Endothelial cell of umbilical vein (primary cell): ENCODE measurements at regions not wholly inside any gene's neighbourhood (a gene's known extent, or its start where the extent isn't known, plus 50 kb on each side); places are given as distances from the start of the nearest gene placed in this dataset.

Experiments used
- BruUV-seq: library from RNA; stranded (reverse); fragments of 400-500 nt; replicated peaks from 2 replicates; lab custom pipeline; 2021; lab: Mats Ljungman, UMichigan
- CTCF ChIA-PET: fragments of 300-600, 350-600 bp; sonication (Branson Sonifier 250); formaldehyde crosslinking; loops from one replicate; lab custom pipeline; 2021; ENCODE audit warnings: antibody characterized with exemption, inconsistent platforms; lab: Charles Lee
- POLR2A ChIA-PET: fragments of 300-600, 350-600 bp; sonication (Branson Sonifier 250); formaldehyde crosslinking; loops from one replicate; lab custom pipeline; 2021; ENCODE audit warnings: antibody characterized with exemption, inconsistent platforms; lab: Charles Lee
- DNase-seq: peaks from one replicate; pipeline ENCODE4 v3.0.0-alpha.2; 2011; ENCODE audit warnings: low read depth, low spot score
- FAIRE-seq: peaks from 2 replicates; lab custom pipeline; 2011; peaks lifted over from hg19 to GRCh38; lab: Jason Lieb, UNC
- H2AFZ ChIP-seq: 2 replicates; pipeline ENCODE4 v1.6.0; 2012; ENCODE audit warnings: low read depth, low read length, control low read depth, inconsistent platforms
- H3K27ac ChIP-seq: 2 replicates; pipeline ENCODE4 v1.5.1; 2011; ENCODE audit warnings: low read depth, mild to moderate bottlenecking, control low read depth, low read length, moderate library complexity; ENCODE audit not compliant: insufficient read depth
- H3K27me3 ChIP-seq, 2 experiments: 2 replicates each; pipeline versions ENCODE4 v1.6.0 to v1.6.1; 2011; ENCODE audit warnings: low read length in 2 of 2, mixed read lengths in 1 of 2; ENCODE audit not compliant: control insufficient read depth in 2 of 2, insufficient read depth in 2 of 2
- H3K36me3 ChIP-seq, 2 experiments: 2 replicates in 1 of 2; 3 replicates in 1 of 2; pipeline ENCODE4 v1.5.1; 2011; ENCODE audit warnings: low read length in 2 of 2, mild to moderate bottlenecking in 1 of 2, moderate library complexity in 1 of 2; ENCODE audit not compliant: control insufficient read depth in 2 of 2, insufficient read depth in 2 of 2; ENCODE audit errors: extremely low read depth in 1 of 2
- H3K4me1 ChIP-seq: 3 replicates; pipeline ENCODE4 v1.5.1; 2011; ENCODE audit warnings: mild to moderate bottlenecking, low read length; ENCODE audit not compliant: control insufficient read depth, insufficient read depth; ENCODE audit errors: extremely low read depth
- H3K4me2 ChIP-seq: 2 replicates; pipeline ENCODE4 v1.6.1; 2011; ENCODE audit warnings: low read length, control low read depth, mixed read lengths; ENCODE audit not compliant: insufficient read depth
- H3K4me3 ChIP-seq, 3 experiments: fragments of 200-600 bp in 1 of 3; sonication (generic), shearing (Covaris generic) in 1 of 3; replicated peaks in 1 of 3; 2 replicates each; pipeline ENCODE4 v1.5.1; 2011 to 2016; ENCODE audit warnings: control low read depth in 3 of 3, low read length in 3 of 3, mild to moderate bottlenecking in 2 of 3, inconsistent platforms in 1 of 3, low read depth in 1 of 3, moderate library complexity in 1 of 3; ENCODE audit not compliant: insufficient read depth in 1 of 3
- H3K79me2 ChIP-seq: 2 replicates; pipeline ENCODE4 v1.6.0; 2012; ENCODE audit warnings: low read length, inconsistent platforms; ENCODE audit not compliant: control insufficient read depth, insufficient read depth
- H3K9ac ChIP-seq: replicated peaks from 2 replicates; pipeline ENCODE3; 2011; ENCODE audit warnings: low read length, control low read depth; ENCODE audit not compliant: insufficient read depth; ENCODE audit errors: extremely low read depth
- H3K9me1 ChIP-seq: replicated peaks from 3 replicates; pipeline ENCODE4 v1.6.0; 2011; ENCODE audit warnings: mild to moderate bottlenecking, low read length; ENCODE audit not compliant: control insufficient read depth, insufficient read depth; ENCODE audit errors: extremely low read depth
- H3K9me3 ChIP-seq: replicated peaks from 2 replicates; pipeline ENCODE4 v1.5.1; 2012; ENCODE audit warnings: low read length, inconsistent platforms; ENCODE audit not compliant: control insufficient read depth, insufficient read depth
- H4K20me1 ChIP-seq: replicated peaks from 2 replicates; pipeline ENCODE3; 2011; ENCODE audit warnings: mild to moderate bottlenecking, low read length; ENCODE audit not compliant: control insufficient read depth, insufficient read depth; ENCODE audit errors: extremely low read depth
- CTCF ChIP-seq, 2 donors: IDR thresholded peaks; 1 replicate in 1 of 2; 2 replicates in 1 of 2; pipeline ENCODE4 v1.5.1; 2011; ENCODE audit warnings: low read length in 2 of 2, mild to moderate bottlenecking in 2 of 2, moderate library complexity in 2 of 2, control low read depth in 1 of 2, inconsistent platforms in 1 of 2, low read depth in 1 of 2; ENCODE audit not compliant: insufficient read depth in 1 of 2; ENCODE audit errors: extremely low read depth in 1 of 2
- EZH2 ChIP-seq: IDR thresholded peaks from 2 replicates; pipeline ENCODE4 v1.6.1; 2012; ENCODE audit warnings: borderline replicate concordance, low read depth, mild to moderate bottlenecking, moderate library complexity, low read length, inconsistent platforms; ENCODE audit not compliant: severe bottlenecking
- FOS ChIP-seq: IDR thresholded peaks from 2 replicates; pipeline ENCODE4 v1.6.1; 2011; ENCODE audit warnings: mild to moderate bottlenecking, low read length, moderate library complexity, borderline replicate concordance; ENCODE audit not compliant: insufficient read depth
- GATA2 ChIP-seq: IDR thresholded peaks from 2 replicates; pipeline ENCODE4 v1.7.0; 2011; ENCODE audit warnings: low read depth, mild to moderate bottlenecking, moderate library complexity, mixed read lengths, low read length; ENCODE audit not compliant: insufficient read length, insufficient read depth
- MAX ChIP-seq: IDR thresholded peaks from 2 replicates; pipeline ENCODE4 v1.6.1; 2011; ENCODE audit not compliant: insufficient read depth, insufficient read length
- MYC ChIP-seq: IDR thresholded peaks from one replicate; pipeline ENCODE4 v1.6.1; 2011; ENCODE audit warnings: mild to moderate bottlenecking, low read depth, low read length
- POLR2A ChIP-seq: IDR thresholded peaks from 2 replicates; pipeline ENCODE4 v1.6.1; 2012; ENCODE audit warnings: low read depth, mild to moderate bottlenecking, control low read depth, low read length
- POLR2AphosphoS5 ChIP-seq: IDR thresholded peaks from 2 replicates; pipeline ENCODE4 v1.6.1; 2012; ENCODE audit warnings: low read depth, mild to moderate bottlenecking, control low read depth, low read length, moderate library complexity; ENCODE audit not compliant: insufficient read depth
- dilution Hi-C: fragments of 300-500 bp; cut with MboI; formaldehyde crosslinking; loops from one replicate; pipeline ENCODE4 v1.15.0; 2019; ENCODE audit warnings: low sequenced_read_pairs; ENCODE audit not compliant: extremely low pct_ligation_motif_present
- intact Hi-C: fragments of 100-400 bp; cut with micrococcal nuclease; formaldehyde crosslinking; loops from one replicate; pipeline ENCODE4 v1.10.0; 2022

GRCh38 chr2:176969642-176970359 is 242.8 kb upstream of the HNRNPA3 start:
- H3K27me3 ChIP-seq = peaks cover 2 to 7% of the 10 kb centered on the region in 2 experiments
- intact Hi-C loops (loop anchor here (5.0 kb wide), 1 partner anchor 178 kb away; no protein-coding TSS in a partner anchor), dilution Hi-C loops (no loop called here)
- ChIA-PET CTCF (no interaction called here), POLR2A (no interaction called here)
- no peak for DNase-seq
- no peak overlapping the region for H3K27ac ChIP-seq
- no peaks in the 10 kb centered on the region for H3K9me3 ChIP-seq
- H4K20me1 ChIP-seq = no peaks in the 10 kb centered on the region
- no TSS peak for BruUV-seq
- no peak for FAIRE-seq
- no peaks in the 10 kb centered on the region for H3K79me2 ChIP-seq
- H2AFZ ChIP-seq = no peak overlapping the region
- no peaks in the 10 kb centered on the region for H3K36me3 ChIP-seq
- H3K9ac ChIP-seq = no peak overlapping the region
- H3K4me3 ChIP-seq = no peak overlapping the region
- TF ChIP-seq CTCF (IDR thresholded peaks at IDR 0.05; ENCODE audit: extremely low read depth in 1 of 2, insufficient read depth in 1 of 2, low read depth in 1 of 2, low read length in 2 of 2) (no peak), FOS (no peak), EZH2 (no peak), MYC (no peak), POLR2A (no peak), MAX (no peak), POLR2AphosphoS5 (no peak), GATA2 (no peak)
- H3K9me1 ChIP-seq = no peaks in the 10 kb centered on the region
- no peak overlapping the region for H3K4me2 ChIP-seq
- no peaks in the 10 kb centered on the region for H3K4me1 ChIP-seq
